NCI-H1092 treated with DMSO at 0.1 percent for 48 hours (cell line): ENCODE measurements at regions not wholly inside any gene's neighbourhood (a gene's known extent, or its start where the extent isn't known, plus 50 kb on each side); places are given as distances from the start of the nearest gene placed in this dataset.
"Not testable (repeated sequence)": the region's sequence is repeated elsewhere in the genome, so short reads cannot be mapped to it uniquely, and the experiment has no call there.

Experiments used
- DNase-seq: peaks from one replicate; lab custom pipeline; 2025; lab: John Stamatoyannopoulos, UW

DNA sequence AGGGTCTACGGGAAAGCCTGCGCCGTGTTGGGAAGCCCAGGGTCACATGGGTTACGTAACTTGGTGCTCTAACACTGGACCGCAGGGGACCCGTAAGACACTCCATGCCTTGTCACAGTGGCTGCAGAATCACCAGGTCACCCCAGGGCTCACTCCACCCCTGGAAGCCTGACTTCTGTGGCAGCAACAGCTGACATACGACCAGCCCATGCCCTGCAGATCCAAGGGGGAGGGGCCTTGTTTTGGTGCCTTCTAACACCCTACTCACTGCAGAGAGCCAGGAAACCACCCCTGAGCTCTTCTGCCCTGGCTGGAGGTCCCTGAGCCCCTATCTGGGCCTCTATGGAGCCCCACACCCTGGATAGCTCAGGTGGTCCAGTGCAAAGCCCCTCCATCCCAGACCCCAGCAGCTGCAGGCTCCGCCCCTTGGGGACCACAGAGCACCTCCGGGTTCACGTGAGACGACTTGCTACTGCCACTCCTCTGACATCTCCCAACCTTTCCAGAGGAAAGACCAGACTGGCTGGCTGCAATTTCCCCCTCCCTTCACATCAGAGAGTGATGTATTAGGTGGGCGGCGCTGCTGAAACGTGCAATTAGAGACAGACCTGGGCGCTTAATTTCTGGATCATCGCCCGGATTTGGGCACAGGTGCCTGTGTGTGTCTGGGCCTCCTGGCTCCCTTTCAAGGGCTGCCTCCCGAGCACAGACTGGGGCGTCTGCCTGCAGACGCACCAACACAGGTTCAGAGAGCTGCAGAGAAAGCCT, 296.6 kb upstream of the SFSWAP start:
- not testable (repeated sequence) for DNase-seq

- DNase-seq, result no peak
These were observed 295.1 kb upstream of the SFSWAP start for GRCh38 chr12:131415781-131416180.

GRCh38 chr12:131418121-131418520, 292.8 kb upstream of the SFSWAP start:
- no peak for DNase-seq

- no peak for DNase-seq
These were observed 292.0 kb upstream of the SFSWAP start for GRCh38 chr12:131418884-131419283.

- DNase-seq, result no peak
These were observed 289.9 kb upstream of the SFSWAP start for GRCh38 chr12:131420867-131421447.

GRCh38 chr12:131421509-131422186, 289.2 kb upstream of the SFSWAP start:
- DNase-seq, result no peak

DNA sequence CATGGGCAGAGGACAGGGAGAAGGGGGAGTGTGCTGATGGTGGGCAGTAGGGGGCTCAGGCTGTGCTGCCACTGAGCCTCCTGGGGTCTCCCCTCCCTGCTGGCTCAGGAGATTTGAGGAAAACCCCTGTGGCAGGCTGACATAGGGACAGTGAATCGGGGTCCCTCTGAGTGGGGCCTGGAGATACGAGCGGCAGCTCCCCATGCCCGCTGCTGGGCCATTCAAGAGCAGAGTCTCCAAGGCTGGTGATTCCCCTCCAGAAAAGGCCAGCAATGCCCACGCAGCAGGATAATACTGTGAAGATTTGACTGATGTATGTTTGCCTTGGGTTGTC, 288.7 kb upstream of the SFSWAP start:
- DNase-seq, result no peak

GRCh38 chr12:131422744-131423143, 288.1 kb upstream of the SFSWAP start:
- DNase-seq, result no peak

- DNase-seq, result no peak
These were observed 286.6 kb upstream of the SFSWAP start for GRCh38 chr12:131424270-131424669.

GRCh38 chr12:131425112-131426075, 285.5 kb upstream of the SFSWAP start:
- DNase-seq, result no peak

GRCh38 chr12:131428091-131428685, 282.7 kb upstream of the SFSWAP start:
- DNase-seq, result no peak

GRCh38 chr12:131429221-131429620, 281.7 kb upstream of the SFSWAP start:
- DNase-seq, result not testable (repeated sequence)

DNA sequence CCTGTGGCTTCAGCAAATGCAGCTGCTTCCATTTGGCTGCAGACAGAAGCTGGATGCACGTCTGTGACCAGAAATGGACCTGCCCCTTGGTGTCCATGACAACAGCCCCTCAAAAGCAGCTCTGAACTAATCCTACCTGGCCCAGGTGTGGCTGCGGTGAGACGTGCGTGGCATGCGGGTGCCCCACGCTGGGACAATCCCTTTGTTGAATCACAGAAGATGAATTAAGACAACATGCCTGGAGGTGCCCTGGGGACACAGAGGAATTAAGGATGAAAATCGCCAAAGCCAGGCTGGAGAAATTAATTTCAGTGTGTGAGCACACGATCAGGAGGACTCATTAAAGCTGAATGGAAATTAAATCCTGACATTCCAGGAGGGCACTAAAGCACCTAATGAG, 281.2 kb upstream of the SFSWAP start:
- DNase-seq, result not testable (repeated sequence)

DNA sequence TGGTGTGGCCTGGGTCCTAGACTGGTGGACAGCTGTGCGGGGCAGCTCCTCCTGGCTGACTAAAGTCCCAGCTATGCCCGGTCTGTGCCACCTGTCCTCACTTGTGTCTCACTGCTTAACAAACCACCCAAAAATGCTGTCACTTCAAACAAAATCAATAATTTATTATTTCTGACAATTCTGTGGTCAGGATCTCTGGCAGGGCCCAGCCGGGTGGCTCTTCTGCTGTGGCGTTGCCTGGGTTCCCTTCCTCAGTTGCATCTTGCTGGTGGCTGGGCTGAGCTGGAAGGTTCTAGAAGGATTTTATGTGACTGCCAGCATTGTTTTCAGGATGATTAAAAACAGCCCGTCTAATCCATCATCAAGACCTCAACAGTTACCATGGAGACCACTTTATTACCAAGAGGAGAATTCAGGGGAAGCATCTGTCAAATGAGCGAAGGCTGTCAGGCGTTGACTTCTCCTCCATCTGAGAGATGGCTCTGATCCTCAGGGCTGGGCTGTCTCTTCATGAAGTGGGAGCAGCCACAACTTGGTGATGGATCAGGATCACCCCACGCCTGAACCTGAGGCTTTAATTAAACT, 280.6 kb upstream of the SFSWAP start:
- no peak for DNase-seq

DNA sequence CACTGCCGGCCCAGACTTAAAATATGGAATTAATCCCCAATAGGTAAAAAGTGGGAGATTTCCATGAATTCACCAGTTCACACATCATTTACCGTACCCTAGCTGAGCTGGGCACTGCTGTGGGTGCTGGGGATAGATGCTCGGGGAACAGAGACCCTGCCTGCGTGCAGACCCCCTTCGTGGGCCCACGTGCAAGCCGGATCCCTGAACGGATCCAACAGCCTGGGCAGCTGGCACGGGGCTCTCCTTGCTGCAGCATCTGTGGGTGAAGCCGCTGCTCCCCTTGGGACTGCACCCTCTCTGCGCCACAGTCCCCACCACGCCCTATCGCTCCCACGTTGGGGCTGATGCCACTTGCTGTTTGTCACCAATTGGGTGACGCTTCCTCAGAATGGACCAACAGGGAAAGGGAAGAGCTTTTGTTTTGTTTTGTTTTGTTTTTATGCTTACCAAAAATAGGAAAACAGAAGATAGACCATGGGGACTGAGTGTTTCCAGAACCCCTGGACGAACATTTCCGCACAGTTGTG, 279.7 kb upstream of the SFSWAP start:
- DNase-seq, result not testable (repeated sequence)

GRCh38 chr12:131432532-131433260, 278.2 kb upstream of the SFSWAP start:
- no peak for DNase-seq

- no peak for DNase-seq
These were observed 276.4 kb upstream of the SFSWAP start for GRCh38 chr12:131434208-131435125.

DNA sequence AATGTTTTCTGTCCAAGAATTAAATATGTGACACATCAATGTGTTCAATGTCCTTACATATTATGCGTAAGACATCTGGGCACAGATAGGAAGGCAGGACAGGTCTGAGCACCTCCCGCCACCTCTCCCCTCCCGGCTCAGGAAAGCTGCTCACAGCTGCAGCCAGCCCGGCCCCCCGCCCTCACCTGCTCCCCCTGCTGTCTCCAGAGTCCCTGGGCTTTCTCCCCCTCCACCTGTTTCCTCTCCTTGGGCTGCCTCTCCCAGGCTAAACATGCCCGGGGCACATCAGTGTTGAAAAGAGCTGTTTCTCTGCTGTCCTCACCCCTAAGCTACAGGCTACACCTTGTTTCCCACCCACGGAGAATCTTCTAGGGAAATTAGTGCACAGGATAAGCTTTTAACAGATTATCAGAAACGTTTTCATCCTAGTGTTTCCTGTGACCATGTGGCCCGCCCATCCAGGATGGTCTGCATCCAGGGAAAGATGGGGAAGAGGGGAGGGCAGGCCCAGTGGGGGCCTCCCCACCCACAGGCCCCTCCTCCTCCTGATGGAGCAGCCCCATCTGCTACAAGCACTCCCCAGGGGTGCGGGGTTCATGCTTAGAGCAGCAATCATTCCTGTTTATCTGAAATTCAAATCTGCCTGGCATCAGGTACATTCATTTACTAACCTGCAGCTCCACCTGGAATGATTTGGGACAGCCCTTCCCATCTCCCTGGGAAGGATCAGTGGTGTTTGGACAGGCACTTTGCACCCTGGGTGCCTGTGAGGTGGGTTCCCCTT, 273.8 kb upstream of the SFSWAP start:
- DNase-seq, result no peak
